ENCODE measurements at regions not wholly inside any gene's neighbourhood (a gene's known extent, or its start where the extent isn't known, plus 50 kb on each side); places are given as distances from the start of the nearest gene placed in this dataset.
A peak's percentile ranks its signal among the peaks of the same experiment; 100 is the strongest.

DNA sequence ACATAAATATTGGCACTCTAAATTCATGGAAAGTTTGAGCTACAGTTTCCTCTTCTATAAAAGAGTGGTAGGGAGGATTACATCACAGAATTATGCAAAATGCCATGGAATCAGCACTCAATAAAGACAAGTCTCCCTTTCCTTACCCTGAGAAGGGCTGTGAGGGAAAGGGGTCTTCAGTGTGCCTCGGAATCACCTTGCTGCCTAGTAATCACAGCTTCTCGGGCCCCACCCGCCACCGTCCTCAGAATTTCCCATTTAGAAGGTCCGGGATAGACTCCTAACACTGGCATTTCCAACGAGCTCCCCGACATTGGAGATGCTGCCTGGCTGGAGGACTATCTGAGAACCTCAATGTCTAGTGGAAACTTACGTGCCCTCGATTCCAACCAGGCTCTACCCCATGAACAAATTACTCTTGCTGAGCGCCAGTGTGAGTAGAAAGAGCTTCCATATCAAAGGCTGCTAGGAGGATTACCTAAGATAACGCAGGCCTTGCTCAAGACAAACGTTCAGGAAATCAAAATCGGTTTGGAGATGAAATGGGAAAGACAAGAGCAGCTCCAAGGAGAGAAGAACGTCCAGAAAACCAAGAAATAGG is 92.1 kb upstream of the CHD2 start:
- H3K9me3 Mint-ChIP-seq, result peaks cover 4% of the 10 kb centered on the region
- DNase-seq (ENCODE audit: low spot score in 2 of 2, unreplicated experiment in 2 of 2), result no peak
- H3K27me3 Mint-ChIP-seq (ENCODE audit: low read depth), result no peaks in the 10 kb centered on the region
- H3K4me1 Mint-ChIP-seq, result peaks cover 35% of the 10 kb centered on the region
- peaks cover 1% of the 10 kb centered on the region for H3K36me3 Mint-ChIP-seq
- H3K27ac Mint-ChIP-seq, result peak overlapping the region; percentile 97
- H3K4me3 Mint-ChIP-seq, result peak overlapping the region; percentile 79
- TF ChIP-seq, protein P1, sequence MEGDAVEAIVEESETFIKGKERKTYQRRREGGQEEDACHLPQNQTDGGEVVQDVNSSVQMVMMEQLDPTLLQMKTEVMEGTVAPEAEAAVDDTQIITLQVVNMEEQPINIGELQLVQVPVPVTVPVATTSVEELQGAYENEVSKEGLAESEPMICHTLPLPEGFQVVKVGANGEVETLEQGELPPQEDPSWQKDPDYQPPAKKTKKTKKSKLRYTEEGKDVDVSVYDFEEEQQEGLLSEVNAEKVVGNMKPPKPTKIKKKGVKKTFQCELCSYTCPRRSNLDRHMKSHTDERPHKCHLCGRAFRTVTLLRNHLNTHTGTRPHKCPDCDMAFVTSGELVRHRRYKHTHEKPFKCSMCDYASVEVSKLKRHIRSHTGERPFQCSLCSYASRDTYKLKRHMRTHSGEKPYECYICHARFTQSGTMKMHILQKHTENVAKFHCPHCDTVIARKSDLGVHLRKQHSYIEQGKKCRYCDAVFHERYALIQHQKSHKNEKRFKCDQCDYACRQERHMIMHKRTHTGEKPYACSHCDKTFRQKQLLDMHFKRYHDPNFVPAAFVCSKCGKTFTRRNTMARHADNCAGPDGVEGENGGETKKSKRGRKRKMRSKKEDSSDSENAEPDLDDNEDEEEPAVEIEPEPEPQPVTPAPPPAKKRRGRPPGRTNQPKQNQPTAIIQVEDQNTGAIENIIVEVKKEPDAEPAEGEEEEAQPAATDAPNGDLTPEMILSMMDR (IDR thresholded peaks at IDR 0.05; ENCODE audit: unreplicated experiment), result no peak

DNA sequence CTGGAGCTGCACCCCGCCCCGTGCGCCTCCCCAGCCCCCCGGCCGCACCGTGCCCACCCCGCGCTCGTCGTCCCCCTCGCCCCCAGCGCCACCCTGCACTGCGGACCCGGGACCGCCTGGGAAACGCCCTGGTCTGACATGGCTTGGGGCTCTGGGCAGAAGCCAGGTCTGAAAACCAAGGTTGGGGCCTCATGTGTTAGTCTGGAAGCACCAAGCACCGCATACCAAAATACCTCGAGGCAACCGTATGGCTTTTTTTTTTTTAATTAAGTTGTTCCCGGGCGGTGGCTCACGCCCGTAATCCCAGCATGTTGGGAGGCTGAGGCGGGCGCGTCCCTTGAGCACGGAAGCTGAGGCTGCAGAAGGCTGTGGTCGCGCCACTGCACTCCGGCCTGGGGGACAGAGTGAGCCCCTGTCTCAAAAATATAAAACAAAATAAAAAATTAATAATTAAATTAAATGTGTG is 91.5 kb upstream of the CHD2 start:
- peaks cover 4% of the 10 kb centered on the region for H3K9me3 Mint-ChIP-seq
- peaks cover 38% of the 10 kb centered on the region for H3K4me1 Mint-ChIP-seq
- H3K4me3 Mint-ChIP-seq, result peak overlapping the region; percentile 79
- DNase-seq (ENCODE audit: low spot score in 2 of 2, unreplicated experiment in 2 of 2), result no peak
- peaks cover 1% of the 10 kb centered on the region for H3K36me3 Mint-ChIP-seq
- peak overlapping the region; percentile 99 for H3K27ac Mint-ChIP-seq
- H3K27me3 Mint-ChIP-seq (ENCODE audit: low read depth), result no peaks in the 10 kb centered on the region
- TF ChIP-seq, protein P1 (IDR thresholded peaks at IDR 0.05; ENCODE audit: unreplicated experiment), result no peak

DNA sequence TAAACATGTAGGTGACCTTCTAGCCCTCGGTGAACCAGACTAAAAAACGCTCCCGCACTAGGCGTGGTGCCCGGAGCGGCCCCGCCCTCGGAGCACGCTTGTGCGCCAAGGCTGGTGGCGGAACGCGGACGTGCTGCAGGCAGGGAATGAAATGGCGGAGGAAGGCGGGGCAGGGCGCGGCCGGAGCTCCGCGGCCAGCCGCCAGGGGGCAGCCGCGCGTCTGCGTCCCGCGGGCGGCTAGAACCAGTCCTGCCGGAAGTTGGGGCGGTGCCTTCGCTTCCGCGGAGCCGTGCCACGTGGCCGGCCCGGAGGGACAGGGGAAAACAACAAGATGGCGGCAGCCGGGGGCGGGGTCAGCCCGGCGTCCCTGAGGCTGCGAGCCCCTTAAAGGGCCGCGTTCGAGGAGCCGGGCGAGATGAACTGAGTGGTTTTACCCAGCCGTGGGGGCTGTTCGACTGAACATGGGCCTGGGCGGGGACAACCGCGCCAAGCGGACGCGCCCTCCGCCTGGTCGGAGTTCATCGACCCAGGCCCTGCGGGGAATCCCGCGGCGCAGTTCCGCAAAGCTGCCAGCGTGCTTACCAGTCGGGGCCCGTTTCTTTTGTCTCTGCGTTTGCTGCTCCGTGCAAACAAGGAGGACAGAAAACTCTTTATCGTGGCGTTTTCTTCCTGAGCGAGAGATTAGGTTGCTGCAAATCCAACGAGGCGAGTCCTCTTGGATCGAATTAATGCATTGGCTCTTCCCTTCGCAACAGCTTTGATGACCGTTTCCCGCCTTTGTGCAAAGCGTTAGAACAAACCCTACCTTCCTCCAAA is 90.9 kb upstream of the CHD2 start:
- H3K4me1 Mint-ChIP-seq, result peaks cover 41% of the 10 kb centered on the region
- H3K4me3 Mint-ChIP-seq, result peak overlapping the region; percentile 79
- H3K9me3 Mint-ChIP-seq, result peaks cover 4% of the 10 kb centered on the region
- peak; percentile 94 to 98 for DNase-seq (ENCODE audit: low spot score in 2 of 2, unreplicated experiment in 2 of 2)
- peak overlapping the region; percentile 99 for H3K27ac Mint-ChIP-seq
- H3K27me3 Mint-ChIP-seq (ENCODE audit: low read depth), result no peaks in the 10 kb centered on the region
- peaks cover 1% of the 10 kb centered on the region for H3K36me3 Mint-ChIP-seq
- TF ChIP-seq, protein P1 (IDR thresholded peaks at IDR 0.05; ENCODE audit: unreplicated experiment), result peak; percentile 99

DNA sequence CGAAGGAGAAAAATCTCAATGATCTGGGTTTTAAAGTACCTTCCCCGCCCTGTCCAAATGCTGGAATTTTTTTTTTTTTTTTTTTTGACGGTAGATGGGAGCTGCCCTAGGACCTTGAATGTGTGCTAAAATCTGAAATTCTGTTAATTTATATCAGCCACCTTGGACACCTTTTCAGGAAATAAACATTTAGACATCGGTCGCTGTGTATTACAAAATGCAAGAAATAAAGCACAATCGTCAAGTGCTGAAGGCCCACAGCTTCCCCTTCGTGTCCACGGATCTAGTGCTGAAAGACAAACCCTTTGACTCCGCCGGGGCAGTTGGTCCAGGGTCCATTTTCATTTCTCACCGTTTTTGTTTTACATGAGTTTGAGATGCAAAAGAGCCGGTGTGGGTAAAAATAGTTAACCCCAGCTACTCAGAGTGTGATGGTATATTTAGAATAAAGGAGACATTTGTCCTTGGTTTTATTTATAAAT is 90.2 kb upstream of the CHD2 start:
- Mint-ChIP-seq H3K27ac (peak overlapping the region; percentile 99), H3K9me3 (peaks cover 4% of the 10 kb centered on the region), H3K36me3 (peaks cover 1% of the 10 kb centered on the region), H3K4me1 (peaks cover 41% of the 10 kb centered on the region), H3K4me3 (peak overlapping the region; percentile 79), H3K27me3 (ENCODE audit: low read depth) (no peaks in the 10 kb centered on the region)
- TF ChIP-seq, protein P1 (IDR thresholded peaks at IDR 0.05; ENCODE audit: unreplicated experiment), result no peak
- no peak for DNase-seq (ENCODE audit: low spot score in 2 of 2, unreplicated experiment in 2 of 2)

DNA sequence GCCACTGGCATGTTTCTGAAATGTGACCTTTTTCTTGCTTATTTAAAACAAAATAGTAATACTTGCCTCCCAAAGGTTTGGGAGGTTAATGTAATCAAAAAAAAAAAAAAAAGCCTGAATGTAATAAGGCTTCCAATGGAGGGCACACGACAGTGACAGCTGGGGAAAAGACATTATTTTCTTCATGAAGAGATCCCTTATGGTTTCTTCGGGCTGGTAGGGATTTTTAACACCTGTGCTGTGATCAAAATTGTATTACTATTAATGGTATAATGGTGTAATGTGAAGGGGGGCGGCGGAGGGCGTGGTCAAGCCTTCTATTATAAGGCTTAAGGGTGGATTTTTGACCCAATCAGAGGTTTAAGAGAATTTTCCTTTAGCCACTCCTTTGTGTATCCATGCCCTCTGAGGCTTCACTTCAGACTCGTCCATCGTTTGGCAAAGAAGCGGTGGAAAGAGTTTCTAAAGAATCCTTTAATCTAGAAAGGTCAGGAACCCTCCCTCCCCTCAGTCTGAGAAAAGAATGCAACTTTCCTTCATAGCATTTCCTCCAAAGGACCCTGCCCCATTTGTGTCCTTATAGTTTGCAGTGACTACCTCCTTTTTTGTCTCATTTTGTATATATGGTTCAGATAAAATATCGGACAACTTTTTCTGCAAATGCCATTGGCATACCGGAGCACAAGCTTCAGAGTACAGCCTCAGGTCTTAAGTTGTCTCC is 89.5 kb upstream of the CHD2 start:
- TF ChIP-seq, protein P1 (IDR thresholded peaks at IDR 0.05; ENCODE audit: unreplicated experiment), result no peak
- Mint-ChIP-seq H3K36me3 (peaks cover 1% of the 10 kb centered on the region), H3K4me3 (peak overlapping the region; percentile 79), H3K27me3 (ENCODE audit: low read depth) (no peaks in the 10 kb centered on the region), H3K27ac (peak overlapping the region; percentile 99), H3K9me3 (peaks cover 4% of the 10 kb centered on the region), H3K4me1 (peaks cover 41% of the 10 kb centered on the region)
- DNase-seq (ENCODE audit: low spot score in 2 of 2, unreplicated experiment in 2 of 2), result no peak

Measured in mesothelial cell of epicardium (in vitro differentiated cells).